BLaER1 (cell line): ENCODE measurements at regions not wholly inside any gene's neighbourhood (a gene's known extent, or its start where the extent isn't known, plus 50 kb on each side); places are given as distances from the start of the nearest gene placed in this dataset.

Experiments used
- H3K27ac ChIP-seq: shearing (Covaris generic); formaldehyde crosslinking; 2 replicates; pipeline ENCODE4 v1.8.1; 2022
- H3K27me3 ChIP-seq: shearing (Covaris generic); formaldehyde crosslinking; 2 replicates; pipeline ENCODE4 v1.8.1; 2022
- H3K36me3 ChIP-seq: shearing (Covaris generic); formaldehyde crosslinking; 2 replicates; pipeline ENCODE4 v1.8.1; 2022
- H3K4me1 ChIP-seq: shearing (Covaris generic); formaldehyde crosslinking; 2 replicates; pipeline ENCODE4 v1.8.1; 2022
- H3K4me2 ChIP-seq: shearing (Covaris generic); formaldehyde crosslinking; 2 replicates; pipeline ENCODE4 v1.8.1; 2022
- H3K4me3 ChIP-seq: shearing (Covaris generic); formaldehyde crosslinking; 2 replicates; pipeline ENCODE4 v1.8.1; 2022
- H3K9ac ChIP-seq: shearing (Covaris generic); formaldehyde crosslinking; 2 replicates; pipeline ENCODE4 v1.8.1; 2022
- H3K9me3 ChIP-seq: shearing (Covaris generic); formaldehyde crosslinking; 2 replicates; pipeline ENCODE4 v1.8.1; 2022
- H4K20me1 ChIP-seq: shearing (Covaris generic); formaldehyde crosslinking; 2 replicates; pipeline ENCODE4 v1.8.1; 2022
- Cebpa-rat ChIP-seq: shearing (Covaris generic); IDR thresholded peaks from 2 replicates; pipeline ENCODE4 v1.8.1; 2022

DNA sequence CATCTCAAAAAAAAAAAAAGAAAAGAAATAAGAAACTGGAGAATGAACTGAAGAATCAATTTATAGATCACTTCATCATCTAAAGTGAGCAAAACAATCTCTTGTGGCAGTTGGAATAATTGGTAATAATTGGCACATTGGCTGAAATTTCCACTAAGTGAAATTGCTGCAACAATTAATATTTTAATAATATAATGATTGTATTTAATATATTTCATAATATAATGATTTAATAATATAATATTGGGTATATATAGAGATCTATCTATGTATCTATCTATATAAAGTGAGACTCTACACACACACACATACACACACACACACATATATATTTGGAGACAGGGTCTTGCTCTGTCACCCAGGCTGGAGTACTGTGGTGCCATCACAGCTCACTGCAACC lies 81.2 kb upstream of the PRICKLE1 start:
- Histone ChIP-seq H4K20me1 (no peaks in the 10 kb centered on the region), H3K27ac (no peak overlapping the region), H3K36me3 (no peaks in the 10 kb centered on the region), H3K4me1 (no peaks in the 10 kb centered on the region), H3K4me3 (no peak overlapping the region), H3K4me2 (no peak overlapping the region), H3K9ac (no peak overlapping the region), H3K27me3 (no peaks in the 10 kb centered on the region), H3K9me3 (no peaks in the 10 kb centered on the region)
- TF ChIP-seq Cebpa-rat, result no peak

DNA sequence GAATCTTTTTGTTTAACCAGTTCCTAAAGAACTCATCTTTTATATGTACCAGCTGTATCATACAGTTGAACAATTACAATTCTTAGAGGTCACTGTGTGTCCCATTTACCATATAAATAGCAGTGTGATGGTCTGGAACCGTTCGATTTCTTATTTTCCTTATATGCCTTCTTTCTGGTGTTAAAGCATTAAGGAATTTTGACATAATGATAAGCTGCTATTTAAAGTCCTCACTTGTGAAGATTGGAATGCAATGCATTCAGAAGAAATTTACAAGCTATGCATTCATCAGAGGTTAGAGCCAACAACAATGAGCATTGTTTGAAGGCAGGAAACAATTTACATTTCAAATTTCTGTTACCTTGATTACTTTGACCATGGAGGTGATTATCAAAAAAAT lies 80.0 kb upstream of the PRICKLE1 start:
- H3K4me1 ChIP-seq, result no peaks in the 10 kb centered on the region
- H3K27me3 ChIP-seq, result no peaks in the 10 kb centered on the region
- no peak overlapping the region for H3K27ac ChIP-seq
- no peak for TF ChIP-seq Cebpa-rat
- H3K9me3 ChIP-seq, result no peaks in the 10 kb centered on the region
- H3K4me3 ChIP-seq, result no peak overlapping the region
- H4K20me1 ChIP-seq, result no peaks in the 10 kb centered on the region
- no peak overlapping the region for H3K9ac ChIP-seq
- H3K36me3 ChIP-seq, result no peaks in the 10 kb centered on the region
- no peak overlapping the region for H3K4me2 ChIP-seq

DNA sequence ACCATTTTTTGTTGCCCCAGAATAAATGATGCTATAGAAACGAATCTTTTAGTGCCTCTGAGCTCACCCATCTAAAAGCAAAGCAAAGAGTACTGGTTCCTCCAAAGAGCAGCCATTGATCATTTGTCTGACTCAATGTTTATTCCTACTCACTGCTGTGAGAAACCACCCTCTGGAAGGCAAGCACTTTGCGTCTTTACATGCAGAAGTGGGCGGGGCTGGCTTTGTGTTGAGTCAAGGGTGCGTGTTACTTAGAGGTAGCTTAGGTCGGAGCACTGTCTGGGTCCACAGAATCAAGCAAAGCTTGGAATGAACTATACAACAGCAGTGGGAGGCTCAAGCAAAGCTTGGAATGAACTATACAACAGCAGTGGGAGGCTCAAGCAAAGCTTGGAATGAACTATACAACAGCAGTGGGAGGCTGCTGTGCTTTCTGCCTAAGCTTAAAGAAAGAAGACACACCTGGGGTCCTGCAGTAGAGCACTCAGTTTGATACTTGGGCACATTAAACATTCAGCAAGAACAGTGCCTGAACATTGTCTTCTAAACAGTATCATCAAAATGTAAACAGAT lies 77.2 kb upstream of the PRICKLE1 start:
- H3K27me3 ChIP-seq, result no peaks in the 10 kb centered on the region

DNA sequence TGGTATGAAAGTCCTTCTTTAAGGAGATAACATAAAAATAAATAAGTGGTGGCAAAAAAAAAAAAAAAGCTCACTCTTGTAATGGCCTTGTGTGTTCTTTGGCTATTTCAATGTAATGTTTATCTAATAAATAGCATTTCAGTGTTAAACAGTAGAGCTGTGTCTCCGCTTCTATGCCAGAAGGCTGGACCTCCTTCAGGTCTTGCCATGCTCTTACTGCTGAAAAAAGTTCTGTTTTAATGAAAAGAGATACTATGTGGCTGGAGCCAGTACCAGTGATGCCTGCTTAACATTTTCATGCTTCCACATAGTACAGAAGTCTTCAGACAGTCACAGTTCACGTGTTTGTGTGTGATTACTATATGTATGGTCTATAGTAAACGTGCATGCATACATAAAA lies 74.1 kb upstream of the PRICKLE1 start:
- H3K4me3 ChIP-seq, result no peak overlapping the region
- no peaks in the 10 kb centered on the region for H4K20me1 ChIP-seq
- no peaks in the 10 kb centered on the region for H3K36me3 ChIP-seq
- H3K4me2 ChIP-seq, result no peak overlapping the region
- peaks cover 8% of the 10 kb centered on the region; the same call in 1 of the 2 replicates for H3K9me3 ChIP-seq
- no peak overlapping the region for H3K27ac ChIP-seq
- H3K9ac ChIP-seq, result no peak overlapping the region
- no peaks in the 10 kb centered on the region for H3K27me3 ChIP-seq
- TF ChIP-seq Cebpa-rat, result no peak
- no peaks in the 10 kb centered on the region for H3K4me1 ChIP-seq

More for the DNA sequence above, 77.2 kb upstream of the PRICKLE1 start:
- Histone ChIP-seq H3K9me3 (no peaks in the 10 kb centered on the region), H3K4me2 (no peak overlapping the region), H3K27ac (no peak overlapping the region), H3K4me3 (no peak overlapping the region), H4K20me1 (no peaks in the 10 kb centered on the region), H3K4me1 (no peaks in the 10 kb centered on the region), H3K9ac (no peak overlapping the region), H3K36me3 (no peaks in the 10 kb centered on the region)
- TF ChIP-seq Cebpa-rat, result no peak

DNA sequence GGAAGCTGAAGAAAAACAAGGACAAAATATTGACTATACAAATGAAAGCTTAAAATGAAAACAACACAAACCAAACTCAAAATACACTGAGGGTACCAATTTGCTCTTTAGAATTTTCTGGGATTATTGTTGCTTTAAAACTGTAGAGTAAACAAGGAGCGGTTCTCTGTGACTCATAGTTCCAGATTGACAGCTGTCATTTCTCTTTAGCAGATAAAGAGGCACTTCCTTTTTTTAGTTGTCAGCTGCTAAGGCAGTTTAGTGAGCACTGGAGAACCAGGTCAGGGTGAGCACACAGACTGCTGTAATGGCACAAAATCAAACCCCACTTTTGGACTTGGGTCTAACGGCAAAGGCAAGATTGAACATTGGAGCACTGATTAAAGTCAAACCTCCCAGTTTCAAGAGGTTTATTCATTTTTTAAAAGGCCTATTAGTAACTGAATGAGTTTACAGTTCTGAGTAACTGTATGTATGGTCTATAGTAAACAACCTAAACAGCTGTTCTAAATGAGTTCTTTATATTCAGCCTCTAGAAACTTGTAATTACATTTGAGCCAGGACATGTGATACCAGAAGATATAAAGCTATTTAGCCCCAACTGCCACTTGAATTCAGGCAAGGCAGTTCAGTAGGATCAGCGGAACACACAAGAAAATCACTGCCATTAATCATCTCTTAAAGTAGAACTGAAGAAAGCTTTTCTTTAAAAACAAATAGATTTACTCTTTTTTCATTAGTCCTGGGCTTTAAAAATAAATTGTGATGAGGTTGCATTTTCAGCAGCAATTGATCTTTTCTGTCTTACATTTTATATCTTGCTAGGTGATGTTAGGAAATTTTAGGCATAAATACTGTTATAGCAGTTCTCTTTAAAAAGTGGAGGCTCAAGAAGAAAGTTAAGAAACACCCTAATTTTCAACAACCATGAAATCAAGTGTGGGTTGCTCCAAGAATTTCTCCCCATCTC lies 71.7 kb upstream of the PRICKLE1 start:
- Histone ChIP-seq H3K27me3 (no peaks in the 10 kb centered on the region), H3K4me1 (no peaks in the 10 kb centered on the region), H4K20me1 (no peaks in the 10 kb centered on the region), H3K4me3 (no peak overlapping the region), H3K36me3 (no peaks in the 10 kb centered on the region), H3K9ac (no peak overlapping the region), H3K4me2 (no peak overlapping the region), H3K9me3 (peaks cover 8% of the 10 kb centered on the region; the same call in 1 of the 2 replicates), H3K27ac (no peak overlapping the region)
- no peak for TF ChIP-seq Cebpa-rat

DNA sequence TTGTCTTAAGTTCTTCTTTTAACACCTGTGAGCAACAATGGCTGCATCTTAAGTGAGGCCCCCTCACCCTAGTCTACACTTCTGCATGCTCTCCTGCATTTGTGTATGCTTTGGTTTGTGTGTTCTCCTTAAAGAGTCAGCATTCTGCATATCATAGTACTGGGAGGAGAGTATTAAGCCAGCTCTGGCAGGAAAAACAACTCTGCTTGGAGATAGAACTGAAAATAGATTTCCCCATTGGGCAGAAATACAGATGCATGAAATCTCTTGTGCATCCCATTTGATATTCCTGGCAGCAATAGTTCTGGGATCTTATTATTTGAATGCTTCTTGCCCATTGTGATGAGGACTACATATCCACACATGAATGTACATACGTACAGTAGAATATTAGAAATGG lies 70.6 kb upstream of the PRICKLE1 start:
- no peak overlapping the region for H3K9ac ChIP-seq
- H3K4me3 ChIP-seq, result no peak overlapping the region
- peaks cover 8% of the 10 kb centered on the region; the same call in 1 of the 2 replicates for H3K9me3 ChIP-seq
- TF ChIP-seq Cebpa-rat, result no peak
- H3K27me3 ChIP-seq, result no peaks in the 10 kb centered on the region
- H3K4me1 ChIP-seq, result no peaks in the 10 kb centered on the region
- H3K36me3 ChIP-seq, result no peaks in the 10 kb centered on the region
- no peak overlapping the region for H3K27ac ChIP-seq
- no peak overlapping the region for H3K4me2 ChIP-seq
- H4K20me1 ChIP-seq, result no peaks in the 10 kb centered on the region

DNA sequence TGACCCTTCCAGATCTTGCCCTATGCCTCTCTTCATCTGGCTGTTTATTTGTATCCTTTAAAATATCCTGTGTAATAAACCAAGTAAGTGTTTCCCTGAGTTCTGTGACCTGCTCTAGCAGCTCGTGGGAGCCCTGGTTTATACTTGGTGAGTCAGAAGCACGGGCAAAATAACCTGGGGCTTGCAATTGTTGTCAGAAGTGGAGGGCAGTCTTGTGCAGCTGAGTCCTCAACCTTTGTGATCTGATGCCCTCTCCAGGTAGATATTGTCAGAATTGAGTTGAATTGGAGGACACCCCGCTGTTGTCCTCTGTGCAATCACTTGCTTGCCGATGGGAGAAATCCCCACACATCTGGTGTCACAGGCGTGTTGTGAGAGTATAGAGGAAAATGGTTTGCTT lies 62.5 kb upstream of the PRICKLE1 start:
- no peak for TF ChIP-seq Cebpa-rat
- H3K4me2 ChIP-seq, result no peak overlapping the region
- no peaks in the 10 kb centered on the region for H3K27me3 ChIP-seq

DNA sequence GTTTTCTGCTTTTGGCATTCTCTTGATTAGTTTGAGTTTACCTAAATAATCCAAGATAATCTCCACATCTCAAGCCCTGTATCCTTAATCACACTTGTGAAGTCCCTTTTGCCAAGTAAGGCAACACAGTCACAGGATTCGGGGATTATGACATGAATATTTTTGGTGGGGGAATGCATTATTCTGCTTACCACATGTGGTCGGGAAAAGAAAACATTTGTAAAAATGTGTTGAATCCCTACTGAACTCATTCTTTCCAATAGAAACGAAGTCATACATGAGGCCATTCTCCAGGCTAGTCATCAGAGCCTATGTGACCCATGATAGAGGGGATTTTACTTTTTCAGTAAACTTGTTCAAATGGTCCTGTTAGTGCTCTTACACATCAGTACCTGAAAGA lies 58.5 kb upstream of the PRICKLE1 start:
- no peak overlapping the region for H3K4me3 ChIP-seq
- H3K27me3 ChIP-seq, result no peaks in the 10 kb centered on the region
- peaks cover 7% of the 10 kb centered on the region; the same call in 1 of the 2 replicates for H3K4me1 ChIP-seq
- no peaks in the 10 kb centered on the region for H4K20me1 ChIP-seq
- H3K9ac ChIP-seq, result no peak overlapping the region
- H3K4me2 ChIP-seq, result no peak overlapping the region
- no peak overlapping the region for H3K27ac ChIP-seq
- TF ChIP-seq Cebpa-rat, result no peak
- no peaks in the 10 kb centered on the region for H3K9me3 ChIP-seq
- H3K36me3 ChIP-seq, result no peaks in the 10 kb centered on the region

More for the DNA sequence above, 62.5 kb upstream of the PRICKLE1 start:
- Histone ChIP-seq H4K20me1 (no peaks in the 10 kb centered on the region), H3K9ac (no peak overlapping the region), H3K9me3 (no peaks in the 10 kb centered on the region), H3K36me3 (no peaks in the 10 kb centered on the region), H3K4me1 (no peaks in the 10 kb centered on the region), H3K4me3 (no peak overlapping the region), H3K27ac (no peak overlapping the region)

DNA sequence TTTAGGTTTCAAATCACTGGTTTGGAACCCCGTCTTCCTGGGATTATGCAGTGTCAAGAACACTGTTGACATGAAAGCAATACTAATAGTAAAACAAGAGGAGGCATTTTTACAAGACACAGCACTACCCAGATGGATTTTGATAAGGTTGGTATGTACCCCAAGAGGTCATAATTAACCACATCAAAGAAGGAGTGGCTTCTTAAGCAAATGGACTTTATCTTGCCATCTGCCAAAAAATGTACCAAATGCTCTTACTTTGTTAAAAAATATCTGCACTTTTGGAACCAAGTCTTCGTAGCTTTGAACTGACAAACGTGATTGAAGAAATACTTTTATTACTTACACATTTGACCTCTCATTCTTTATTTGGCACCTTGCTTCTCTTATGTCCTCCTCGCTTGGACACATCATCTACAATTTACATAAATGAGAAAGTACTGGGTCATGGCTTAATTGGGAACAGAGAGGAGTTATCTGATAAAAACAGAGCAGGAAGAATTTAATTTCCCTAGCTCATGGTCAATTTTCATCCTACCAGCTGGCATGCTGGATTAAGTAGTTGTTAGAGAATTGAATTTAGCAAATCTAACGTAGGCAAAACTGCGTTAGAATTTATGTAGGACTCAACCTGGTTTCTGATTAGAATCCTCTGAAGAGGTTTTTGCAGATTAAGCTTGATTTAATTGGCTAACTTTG lies 54.5 kb upstream of the PRICKLE1 start:
- TF ChIP-seq Cebpa-rat, result no peak
- H4K20me1 ChIP-seq, result no peaks in the 10 kb centered on the region
- no peak overlapping the region; the same call in 1 of the 2 replicates for H3K4me2 ChIP-seq
- H3K36me3 ChIP-seq, result no peaks in the 10 kb centered on the region
- H3K4me3 ChIP-seq, result no peak overlapping the region
- H3K9me3 ChIP-seq, result no peaks in the 10 kb centered on the region
- H3K27me3 ChIP-seq, result no peaks in the 10 kb centered on the region
- H3K27ac ChIP-seq, result no peak overlapping the region
- H3K4me1 ChIP-seq, result peaks cover 7% of the 10 kb centered on the region; the same call in 1 of the 2 replicates
- H3K9ac ChIP-seq, result no peak overlapping the region
